ENCODE measurements at regions not wholly inside any gene's neighbourhood (a gene's known extent, or its start where the extent isn't known, plus 50 kb on each side); places are given as distances from the start of the nearest gene placed in this dataset.

DNA sequence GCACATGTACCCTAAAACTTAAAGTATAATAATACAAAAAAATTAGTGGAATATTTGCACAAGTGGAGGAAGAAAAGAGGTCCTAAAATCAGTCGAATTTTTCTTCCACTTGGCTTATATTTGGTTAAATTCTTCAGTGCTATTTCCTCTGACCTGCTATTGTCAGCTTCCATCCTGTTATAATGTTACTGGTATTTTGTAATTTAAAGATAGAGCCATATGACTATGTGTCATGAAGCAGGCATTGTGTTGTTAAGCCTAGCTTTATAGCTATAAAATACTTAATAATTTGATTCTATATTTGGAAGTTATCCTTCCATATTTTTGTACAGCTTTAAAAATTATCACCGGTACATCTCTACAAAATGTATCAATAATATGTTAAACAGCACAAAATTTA is 455.9 kb upstream of the MARCKS start:
- no peak for DNase-seq

DNA sequence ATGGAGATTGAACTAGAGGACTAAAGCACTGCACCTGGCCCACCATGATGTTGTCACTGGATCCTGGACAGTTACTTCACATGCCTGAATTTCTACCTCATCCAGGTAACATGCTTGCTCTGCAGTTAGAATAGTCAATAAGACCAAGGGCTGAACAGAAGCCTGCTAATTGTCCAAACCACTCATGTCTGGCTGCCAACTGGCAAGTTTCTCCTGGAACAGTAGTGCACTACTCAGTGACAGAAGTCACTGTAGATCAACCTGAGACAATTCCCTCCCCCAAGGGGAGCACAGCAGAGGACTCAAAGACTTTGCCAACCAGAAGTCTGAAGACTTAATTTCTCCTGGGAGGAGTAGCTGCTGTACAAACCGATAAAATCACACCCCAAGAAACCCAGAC is 454.6 kb upstream of the MARCKS start:
- DNase-seq, result no peak

DNA sequence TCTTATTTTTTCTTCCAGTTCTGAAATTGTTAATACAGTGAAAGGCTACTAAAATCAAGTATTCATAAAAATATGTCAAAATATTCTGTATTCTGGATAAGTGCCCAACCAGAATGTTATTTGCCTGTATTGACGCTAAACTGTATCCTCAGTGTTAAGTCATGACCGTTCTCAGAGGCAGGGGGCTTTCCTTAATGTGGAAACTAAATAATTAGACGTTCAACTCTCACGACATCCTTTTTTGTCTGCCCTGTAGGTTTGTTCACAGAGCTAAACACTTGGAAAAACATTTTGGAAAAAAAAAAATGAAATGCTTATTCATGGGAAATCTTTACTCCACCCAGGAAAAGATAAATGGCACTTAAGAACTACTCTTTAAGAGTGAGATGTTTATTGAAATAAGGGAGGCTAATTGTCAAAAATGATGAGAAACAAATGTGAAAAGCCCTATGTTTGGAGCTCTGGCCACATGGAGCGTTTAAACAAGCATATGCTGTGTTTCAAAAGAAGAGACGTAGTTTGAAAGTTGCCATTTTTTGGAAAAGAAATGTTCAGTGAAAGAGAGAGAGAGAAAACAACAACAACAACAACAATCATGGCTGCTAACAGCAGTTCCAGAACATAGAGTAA is 453.1 kb upstream of the MARCKS start:
- no peak for DNase-seq

DNA sequence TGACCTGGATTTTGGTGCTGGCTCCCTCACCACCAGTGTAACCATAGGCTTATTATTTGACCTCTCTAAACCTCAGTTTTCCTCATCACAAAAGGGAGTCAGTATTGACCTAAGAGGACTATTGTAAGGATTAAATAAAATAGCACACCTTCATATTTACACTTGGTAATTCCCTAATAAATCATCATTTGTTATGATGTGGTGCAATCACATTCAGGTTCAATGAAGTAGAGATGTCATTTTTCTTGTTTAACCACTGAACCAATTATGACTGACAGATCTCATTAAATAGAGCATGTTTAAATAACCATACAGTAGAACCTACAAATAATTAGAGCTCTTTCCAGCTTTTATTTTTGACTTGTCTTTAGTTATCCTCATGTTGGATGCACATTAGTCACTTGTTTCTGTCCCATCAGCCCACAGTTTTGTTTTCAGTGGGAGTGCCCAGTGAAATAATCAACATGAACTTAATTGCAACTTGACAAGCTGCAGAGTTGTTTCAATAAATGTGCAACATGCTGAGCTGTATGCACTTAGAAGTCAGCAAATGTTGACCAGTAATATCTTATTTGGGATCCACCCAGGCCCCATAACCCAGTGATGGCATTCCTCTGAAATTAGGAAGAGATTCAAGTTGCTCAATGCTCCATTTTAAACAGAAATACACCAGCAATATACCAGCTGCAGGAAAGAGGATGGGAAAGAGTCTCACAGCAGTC is 451.7 kb upstream of the MARCKS start:
- DNase-seq, result no peak

DNA sequence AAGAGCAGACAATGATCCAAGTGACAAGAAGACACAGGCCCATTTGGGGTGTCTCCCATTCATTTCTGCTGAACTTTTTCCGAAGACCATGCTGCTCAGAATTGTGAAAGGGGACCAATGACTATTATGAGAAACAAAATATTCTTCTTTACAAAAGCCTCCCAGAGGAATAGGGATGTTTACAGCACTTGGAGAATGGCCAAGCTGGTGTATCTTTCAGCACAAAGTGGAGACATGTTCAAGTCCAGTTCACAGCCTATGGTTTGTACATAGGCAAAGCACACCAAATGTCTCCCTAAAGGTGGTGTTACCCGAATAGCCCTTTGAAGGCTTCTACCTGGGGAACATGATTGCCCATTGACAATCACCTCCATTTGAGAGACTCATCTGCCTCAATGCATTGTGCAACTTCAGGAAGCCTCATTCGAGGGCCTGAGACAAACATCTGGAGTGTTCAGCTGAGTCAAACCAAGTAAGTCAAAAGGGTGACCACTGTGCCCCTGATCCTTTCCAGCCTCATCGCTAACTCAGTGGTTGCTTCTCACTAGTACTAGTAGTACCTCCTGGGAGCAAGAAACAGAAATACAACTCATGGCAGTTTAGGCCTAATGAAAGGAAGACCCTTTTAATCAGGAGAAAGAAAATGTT is 451.0 kb upstream of the MARCKS start:
- no peak for DNase-seq

DNA sequence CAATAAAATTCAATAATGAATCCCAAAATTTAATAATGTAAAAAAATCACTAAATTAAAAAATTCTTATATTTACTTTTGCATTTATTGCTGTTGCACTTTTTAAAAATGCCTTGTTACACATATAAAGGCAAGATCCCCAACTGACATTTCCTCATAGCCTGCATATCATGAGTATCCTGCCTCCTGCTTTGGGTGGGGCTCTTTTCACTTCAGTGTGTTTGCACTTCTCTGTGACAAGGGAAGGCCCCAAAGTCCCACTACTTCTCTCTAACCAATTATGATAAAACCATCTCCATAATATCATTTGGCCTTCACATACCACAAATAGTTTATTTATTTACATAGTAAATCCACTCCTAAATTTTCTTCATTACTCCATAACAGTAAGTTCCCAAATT is 446.1 kb upstream of the MARCKS start:
- DNase-seq, result no peak

DNA sequence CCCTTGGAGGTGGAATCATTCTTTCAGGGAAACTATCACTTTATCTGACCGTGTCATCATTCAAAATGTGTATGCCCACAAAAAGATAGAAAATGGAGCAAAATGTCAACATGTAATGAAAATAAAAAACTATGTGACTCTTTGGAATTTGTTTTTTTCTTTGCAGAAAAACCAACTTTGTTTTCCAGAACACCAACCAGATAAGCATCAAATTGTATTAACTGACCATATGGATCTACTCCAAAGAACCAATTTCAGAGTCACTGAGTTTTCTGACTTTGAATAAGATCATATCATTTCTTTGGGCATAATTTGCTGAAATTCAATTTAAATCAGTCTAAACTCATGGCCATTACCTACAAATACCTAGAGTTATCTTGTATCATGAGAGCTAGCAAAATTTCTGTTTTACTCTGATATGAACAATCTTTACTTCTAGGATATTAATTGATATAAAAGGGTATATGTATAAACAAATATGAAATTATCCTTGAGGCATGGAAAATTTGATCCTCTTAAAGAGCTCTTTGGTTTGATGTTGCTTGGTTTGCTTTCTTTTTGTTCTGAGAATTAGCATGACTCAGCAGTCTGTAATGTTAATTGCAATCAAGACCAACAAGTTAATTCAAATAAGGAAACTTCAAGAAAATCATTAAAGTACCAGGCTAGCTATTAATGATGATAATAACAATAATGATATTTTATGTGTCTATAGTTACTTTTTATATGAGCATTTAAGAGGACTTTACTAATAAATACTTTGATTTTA is 444.4 kb upstream of the MARCKS start:
- no peak for DNase-seq

DNA sequence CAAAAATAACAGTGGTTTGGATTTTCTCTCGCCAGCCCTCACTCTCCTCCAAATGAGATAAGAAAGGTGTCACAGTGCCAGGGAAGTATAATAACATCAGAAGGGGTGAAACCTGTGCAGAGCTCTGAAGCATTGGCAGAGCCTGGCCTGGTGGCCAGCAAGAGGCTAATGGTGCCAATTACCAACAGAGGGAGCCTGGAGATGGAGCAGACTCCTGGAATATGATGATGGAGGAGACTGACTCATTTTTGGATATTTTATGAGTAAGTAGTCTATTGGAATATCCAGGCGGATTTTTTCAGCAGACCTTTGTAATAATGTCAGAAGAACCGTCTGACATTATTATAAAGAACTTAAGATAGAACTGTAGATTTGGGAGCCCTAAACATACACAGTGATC is 442.6 kb upstream of the MARCKS start:
- no peak for DNase-seq

DNA sequence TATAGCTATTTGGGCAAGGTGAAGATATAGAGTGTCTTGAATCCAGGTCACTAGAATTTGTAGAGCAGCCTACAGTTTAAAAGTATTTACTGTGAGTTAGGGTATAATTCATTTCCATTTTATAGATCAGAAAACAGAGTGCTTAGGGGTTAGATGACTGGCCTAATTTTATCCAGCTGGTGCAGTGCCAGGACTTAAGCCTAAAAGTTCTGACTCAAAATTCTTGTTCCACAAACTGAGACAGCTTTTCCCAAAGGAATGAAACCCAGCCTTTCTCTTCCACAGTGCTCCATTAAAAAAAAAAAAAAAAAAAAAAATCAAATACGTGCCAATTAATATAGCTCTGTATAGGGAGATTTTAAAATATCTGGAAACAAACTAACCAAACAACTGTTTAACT is 441.0 kb upstream of the MARCKS start:
- DNase-seq, result no peak

DNA sequence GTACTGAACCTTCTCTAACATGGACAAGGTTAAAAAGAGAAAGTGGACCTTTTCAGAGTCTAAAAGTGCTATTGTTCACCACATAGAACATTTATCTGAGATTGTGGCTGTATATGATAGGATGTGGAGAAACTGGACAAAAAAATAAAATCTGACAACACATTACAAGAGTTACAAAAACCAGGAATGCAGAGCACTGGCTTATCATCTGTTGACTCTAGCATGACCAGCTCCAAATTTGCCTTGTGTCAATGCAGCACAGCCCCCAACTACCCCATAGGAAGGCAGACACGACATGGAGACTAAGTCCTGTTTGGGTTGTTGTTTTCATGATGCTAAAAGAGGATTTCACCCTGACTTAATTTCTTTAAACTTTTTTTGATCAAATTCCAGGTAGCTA is 436.9 kb upstream of the MARCKS start:
- DNase-seq, result no peak

DNA sequence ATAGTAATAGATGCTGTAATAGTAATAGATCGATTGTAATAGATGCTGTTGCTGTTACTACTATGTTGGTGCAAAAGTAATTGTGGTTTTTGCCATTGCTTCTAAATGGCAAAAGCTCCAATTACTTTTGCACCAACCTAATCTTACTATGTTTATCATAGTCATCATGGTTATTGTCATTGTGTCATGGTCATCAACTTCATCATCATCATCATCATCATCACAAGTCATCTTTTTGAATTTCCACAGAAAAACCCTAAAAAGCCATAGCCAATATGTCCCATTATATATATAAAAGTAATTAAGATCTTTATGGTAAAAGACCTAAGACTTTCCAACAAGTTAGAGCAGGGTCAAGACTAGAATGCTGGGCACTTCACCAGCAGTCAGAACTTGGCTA is 435.1 kb upstream of the MARCKS start:
- DNase-seq, result no peak

DNA sequence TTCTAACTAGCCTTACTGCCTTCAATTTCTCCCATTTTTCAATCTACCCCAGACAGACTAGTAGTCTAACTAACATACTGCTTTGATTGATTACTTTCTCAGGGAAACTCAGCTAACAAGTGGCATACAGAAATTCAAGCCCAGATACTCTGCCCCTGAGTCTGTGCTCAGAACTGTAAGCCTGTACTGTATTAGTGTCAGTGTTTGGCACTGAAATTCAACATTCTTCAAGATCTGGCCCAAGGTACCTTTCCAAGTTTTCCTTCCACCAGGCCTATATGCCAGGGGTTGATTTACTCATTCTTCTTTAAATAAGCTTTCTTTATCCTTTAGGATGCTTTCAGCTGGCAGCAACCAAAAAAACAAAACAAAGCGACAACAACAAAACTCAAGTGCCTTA is 433.2 kb upstream of the MARCKS start:
- DNase-seq, result no peak

DNA sequence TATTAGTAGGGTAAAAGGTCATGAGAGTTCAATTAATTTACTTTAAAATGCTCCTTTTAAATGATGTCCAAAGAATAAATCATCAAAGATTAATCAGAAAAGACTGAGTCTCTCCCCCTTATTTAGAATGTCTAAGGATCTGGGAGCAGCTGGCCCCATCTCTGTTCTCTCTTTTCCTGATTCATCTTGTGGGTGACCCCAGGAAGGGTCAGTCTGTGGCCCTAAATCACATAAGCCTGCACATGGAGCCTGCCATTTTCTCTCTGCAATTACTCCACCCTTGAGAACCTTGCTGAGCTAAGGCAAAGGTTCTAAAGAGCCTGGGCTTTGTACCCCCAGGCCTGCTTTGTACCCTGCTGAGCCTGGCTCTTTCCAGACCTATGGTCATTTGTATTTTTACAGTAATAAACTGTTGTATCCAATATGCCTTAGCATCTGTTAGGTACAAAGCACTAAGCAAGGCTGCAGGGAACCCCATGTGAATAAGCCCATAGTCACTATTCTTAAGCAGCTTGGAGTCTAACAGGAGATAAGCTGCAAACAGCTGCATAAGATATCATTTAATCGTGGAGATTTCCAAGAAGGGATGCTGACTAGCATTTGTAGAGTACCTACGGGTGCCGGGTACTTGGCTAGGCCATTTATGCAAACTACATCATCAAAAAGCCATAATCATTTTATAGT is 431.0 kb upstream of the MARCKS start:
- DNase-seq, result no peak

DNA sequence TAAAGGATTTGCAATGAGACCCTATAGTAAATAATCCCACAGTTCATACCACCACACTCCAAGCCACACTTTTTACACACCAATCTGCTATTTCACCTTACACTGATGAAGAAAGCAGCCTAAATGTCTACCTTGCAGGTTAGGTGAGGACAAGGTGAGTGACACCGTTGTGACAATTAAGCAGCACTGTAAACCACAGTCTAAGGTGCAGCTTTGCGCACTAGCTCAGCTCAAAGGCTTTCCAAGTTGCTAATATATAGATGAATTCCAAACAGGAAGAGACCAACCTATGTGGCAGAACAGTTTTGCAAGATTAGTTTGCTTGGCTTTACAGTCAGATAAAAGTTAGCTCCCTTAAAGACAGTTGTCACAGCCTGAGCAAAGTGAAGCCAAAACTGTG is 429.5 kb upstream of the MARCKS start:
- no peak for DNase-seq

DNA sequence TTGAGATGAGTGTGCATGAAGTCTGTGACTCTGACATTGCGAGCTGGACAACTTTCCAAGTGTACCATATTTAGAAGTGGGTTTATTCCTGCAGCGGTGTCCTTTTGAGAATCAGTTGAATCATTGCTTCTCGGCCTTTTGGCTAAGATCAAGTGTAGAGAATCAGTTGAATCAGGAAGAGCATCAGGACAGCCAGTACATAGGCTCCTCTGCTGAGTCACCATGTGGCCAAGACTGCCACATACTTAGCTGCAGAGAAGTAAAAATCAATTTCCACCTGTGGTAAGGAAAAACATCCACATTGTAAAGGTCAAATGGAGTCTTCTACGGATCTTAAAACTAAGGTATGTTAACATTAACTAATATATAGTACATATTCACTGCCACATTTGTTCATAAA is 428.4 kb upstream of the MARCKS start:
- DNase-seq, result no peak

DNA sequence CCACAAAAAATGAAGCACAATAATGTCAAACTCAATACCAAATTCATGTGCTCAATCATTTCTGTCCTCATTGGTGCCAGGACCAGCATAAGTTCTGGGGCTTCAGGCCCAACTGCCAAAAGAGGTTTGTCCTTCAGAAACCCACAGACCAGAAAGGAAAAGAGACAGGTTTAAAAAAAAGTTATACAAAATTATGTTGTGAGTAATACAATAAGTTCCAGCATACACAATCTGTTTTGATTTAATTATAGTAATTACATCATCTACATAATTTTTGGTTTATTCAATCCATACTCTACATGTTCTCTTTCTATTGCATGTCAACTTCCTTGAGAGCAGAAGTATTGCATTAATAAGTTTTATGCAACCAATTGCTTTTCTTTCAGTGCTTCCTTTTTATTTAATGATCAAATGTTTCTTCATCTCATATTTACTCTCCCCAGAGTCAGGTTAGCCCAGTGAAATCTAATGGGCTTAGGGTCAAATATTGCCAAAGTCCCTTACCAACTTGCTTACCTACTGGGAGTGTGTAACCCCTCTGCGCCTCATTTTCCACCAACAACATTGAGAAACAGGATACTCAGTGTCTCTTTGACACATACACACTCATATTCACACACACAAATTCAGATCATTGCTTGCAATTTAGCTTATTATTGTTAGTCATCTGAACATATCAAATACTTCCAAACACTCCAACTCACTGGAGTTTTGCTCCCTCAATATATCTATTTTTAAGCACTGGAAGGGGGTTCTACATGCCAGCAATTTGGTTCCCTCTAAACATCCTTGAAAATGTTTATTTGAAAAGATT is 424.4 kb upstream of the MARCKS start:
- DNase-seq, result no peak

DNA sequence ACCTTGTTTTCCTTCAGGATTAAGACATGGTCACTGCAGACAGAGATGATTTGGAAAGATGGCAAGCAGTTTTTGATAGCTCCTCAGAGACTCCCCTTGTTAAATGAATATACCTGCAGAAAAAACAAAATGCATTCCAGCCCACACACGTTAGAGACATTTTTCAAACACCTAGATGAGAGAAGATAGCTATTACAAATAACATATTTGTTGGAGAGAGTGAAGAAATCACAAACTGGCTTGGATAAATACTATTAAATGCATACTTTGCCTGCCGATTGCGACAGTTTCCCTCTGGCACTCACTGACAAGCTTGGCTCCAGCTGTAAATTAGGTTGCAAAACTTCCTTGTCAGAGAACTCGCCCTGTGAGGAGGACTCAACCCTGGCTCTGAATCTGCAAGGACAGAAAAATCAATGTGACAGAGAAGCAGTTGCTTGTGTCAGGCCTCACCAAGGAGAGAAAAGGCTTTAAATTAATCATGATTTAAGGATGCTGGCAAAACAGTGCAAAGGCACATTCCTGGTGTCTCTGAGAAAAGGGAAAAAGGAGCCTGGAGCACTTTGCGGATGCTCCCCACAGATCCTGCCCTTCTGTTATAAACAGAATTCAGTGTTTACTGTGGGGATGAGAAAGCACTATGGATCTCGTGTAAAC is 423.7 kb upstream of the MARCKS start:
- DNase-seq, result no peak

DNA sequence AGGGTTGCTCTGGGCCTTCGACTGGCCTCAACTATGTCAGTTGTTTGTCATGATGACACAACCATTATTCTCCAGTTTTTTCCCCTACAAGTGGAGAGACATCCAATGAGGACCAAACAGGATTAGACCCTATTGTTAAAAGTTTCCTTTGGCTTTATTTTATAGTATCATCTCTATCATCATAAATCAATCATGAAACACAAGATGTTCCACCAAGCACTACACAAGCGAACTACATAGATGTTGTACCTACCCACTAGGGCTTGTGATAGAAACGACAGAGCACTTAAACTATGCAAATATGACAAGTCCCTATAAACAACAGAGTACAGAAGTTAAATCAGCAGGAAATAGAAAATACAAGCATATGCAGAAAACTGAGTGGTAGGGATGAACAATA is 422.5 kb upstream of the MARCKS start:
- DNase-seq, result no peak

DNA sequence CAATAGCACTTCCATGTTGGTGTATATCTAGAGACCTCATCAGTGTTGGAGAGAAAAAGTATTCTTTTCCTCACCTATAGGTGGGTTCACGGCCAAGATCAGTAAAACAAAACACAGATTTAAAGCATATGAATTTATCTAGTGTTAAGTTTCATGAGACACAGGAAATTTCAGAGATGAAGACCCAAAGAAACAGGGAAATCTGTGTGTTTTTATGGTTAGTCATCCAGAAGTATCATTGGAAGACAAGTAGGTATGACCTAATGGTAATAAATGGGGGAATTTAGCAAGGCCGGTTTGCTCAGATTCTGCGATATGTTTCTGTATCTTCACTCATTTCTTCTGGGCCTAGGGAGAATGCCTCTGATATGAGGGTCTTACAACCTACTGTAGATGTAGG is 419.6 kb upstream of the MARCKS start:
- DNase-seq, result no peak

DNA sequence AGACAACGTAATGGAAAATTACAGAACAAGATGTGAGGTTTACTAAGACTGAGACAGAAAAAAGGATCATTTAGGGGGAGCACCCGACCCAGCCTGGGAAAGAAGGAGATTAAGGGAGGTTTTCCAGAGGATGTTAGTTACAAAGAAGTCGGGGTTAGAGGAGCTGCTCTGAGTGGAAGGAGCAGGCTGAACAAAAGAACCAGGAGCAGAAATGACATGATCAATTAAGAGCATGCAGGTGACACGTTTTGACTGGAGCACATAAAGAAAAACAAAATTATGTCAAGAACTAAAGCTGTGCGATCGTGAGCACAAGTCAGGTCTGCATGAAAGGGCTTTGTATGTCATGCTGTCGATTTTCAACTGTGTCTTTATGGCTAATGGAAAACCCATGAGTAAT is 417.3 kb upstream of the MARCKS start:
- no peak for DNase-seq

DNA sequence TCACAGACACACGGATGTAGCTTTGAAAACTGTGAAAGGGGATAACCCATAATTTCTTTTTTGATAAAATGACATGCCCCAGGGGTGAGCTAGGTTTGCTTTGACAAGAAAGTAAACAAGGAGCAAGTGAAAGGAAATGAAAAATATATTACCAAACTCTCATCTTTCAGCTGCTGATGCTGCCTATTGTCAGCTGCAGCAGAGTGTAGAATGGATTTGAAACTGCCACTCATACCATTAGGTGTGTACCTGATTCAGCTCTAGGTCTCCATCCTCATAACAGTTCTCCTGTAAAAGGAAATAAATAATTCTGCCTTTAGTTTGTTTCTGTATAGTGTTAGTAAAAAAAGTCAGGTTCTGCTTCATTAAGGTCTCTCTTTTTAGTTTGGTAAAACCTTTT is 415.1 kb upstream of the MARCKS start:
- no peak for DNase-seq

DNA sequence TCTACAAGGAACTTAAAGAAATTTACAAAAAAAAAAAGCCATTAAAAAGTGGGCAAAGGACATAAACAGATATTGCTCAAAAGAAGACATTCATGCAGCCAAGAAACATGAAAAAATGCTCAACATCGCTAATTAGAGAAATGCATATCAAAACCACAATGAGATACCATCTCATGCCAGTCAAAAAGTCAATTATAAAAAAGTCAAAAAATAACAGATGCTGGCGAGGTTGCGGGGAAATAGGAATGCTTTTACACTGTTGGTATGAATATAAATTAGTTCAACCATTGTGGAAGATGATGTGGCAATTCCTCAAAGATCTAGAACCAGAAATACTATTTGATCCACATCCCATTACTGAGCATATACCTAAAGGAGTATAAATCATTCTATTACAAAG is 411.9 kb upstream of the MARCKS start:
- no peak for DNase-seq

All from activated T-cell treated with anti-CD3 and anti-CD28 coated beads for 4 hours (primary cell).